Activated CD4-positive, alpha-beta T cell treated with anti-CD3 and anti-CD28 coated beads, Interleukin-2, amount 50 U/mL, for 16 hours (primary cell): ENCODE measurements at regions not wholly inside any gene's neighbourhood (a gene's known extent, or its start where the extent isn't known, plus 50 kb on each side); places are given as distances from the start of the nearest gene placed in this dataset.

Source experiments
- DNase-seq: peaks from one replicate; pipeline ENCODE4 v3.0.0-alpha.2; 2020

- DNase-seq, result no peak
Measured at GRCh38 chr21:27649762-27650161, 682.9 kb upstream of the ADAMTS5 start.

GRCh38 chr21:27649323-27649722 is 682.4 kb upstream of the ADAMTS5 start:
- DNase-seq, result no peak

- no peak for DNase-seq
Measured at GRCh38 chr21:27648560-27648959, 681.7 kb upstream of the ADAMTS5 start.

GRCh38 chr21:27647921-27648320 is 681.0 kb upstream of the ADAMTS5 start:
- DNase-seq, result no peak

- DNase-seq, result no peak
Measured at GRCh38 chr21:27647401-27647800, 680.5 kb upstream of the ADAMTS5 start.

- no peak for DNase-seq
Measured at GRCh38 chr21:27646691-27647090, 679.8 kb upstream of the ADAMTS5 start.

- no peak for DNase-seq
Measured at GRCh38 chr21:27646056-27646455, 679.2 kb upstream of the ADAMTS5 start.

- no peak for DNase-seq
Measured at GRCh38 chr21:27645285-27645684, 678.4 kb upstream of the ADAMTS5 start.

- DNase-seq, result no peak
Measured at GRCh38 chr21:27643326-27643725, 676.4 kb upstream of the ADAMTS5 start.

GRCh38 chr21:27639286-27639685 is 672.4 kb upstream of the ADAMTS5 start:
- no peak for DNase-seq

- DNase-seq, result no peak
Measured at GRCh38 chr21:27636656-27637055, 669.8 kb upstream of the ADAMTS5 start.

GRCh38 chr21:27633631-27634030 is 666.7 kb upstream of the ADAMTS5 start:
- DNase-seq, result no peak

GRCh38 chr21:27631471-27631870 is 664.6 kb upstream of the ADAMTS5 start:
- no peak for DNase-seq

GRCh38 chr21:27622631-27623030 is 655.7 kb upstream of the ADAMTS5 start:
- DNase-seq, result no peak

GRCh38 chr21:27614231-27614630 is 647.3 kb upstream of the ADAMTS5 start:
- no peak for DNase-seq

GRCh38 chr21:27606422-27606821 is 639.5 kb upstream of the ADAMTS5 start:
- no peak for DNase-seq

- no peak for DNase-seq
Measured at GRCh38 chr21:27596196-27596595, 629.3 kb upstream of the ADAMTS5 start.

- no peak for DNase-seq
Measured at GRCh38 chr21:27595716-27596115, 628.8 kb upstream of the ADAMTS5 start.

GRCh38 chr21:27590271-27590670 is 623.4 kb upstream of the ADAMTS5 start:
- no peak for DNase-seq

- DNase-seq, result no peak
Measured at GRCh38 chr21:27589781-27590180, 622.9 kb upstream of the ADAMTS5 start.

GRCh38 chr21:27586986-27587385 is 620.1 kb upstream of the ADAMTS5 start:
- DNase-seq, result no peak

- no peak for DNase-seq
Measured at GRCh38 chr21:27586326-27586725, 619.4 kb upstream of the ADAMTS5 start.

GRCh38 chr21:27584256-27584655 is 617.4 kb upstream of the ADAMTS5 start:
- DNase-seq, result no peak

- no peak for DNase-seq
Measured at GRCh38 chr21:27582948-27583430, 616.1 kb upstream of the ADAMTS5 start.

- DNase-seq, result no peak
Measured at GRCh38 chr21:27582246-27582947, 615.5 kb upstream of the ADAMTS5 start.
